GM20000 (cell line): ENCODE measurements at regions not wholly inside any gene's neighbourhood (a gene's known extent, or its start where the extent isn't known, plus 50 kb on each side); places are given as distances from the start of the nearest gene placed in this dataset.

ENCODE experiments used
- DNase-seq: peaks from one replicate; pipeline ENCODE4 v3.0.0; 2012; ENCODE audit warnings: low spot score
- TF ChIP-seq, protein P1 (sequence below): IDR thresholded peaks from 2 replicates; pipeline ENCODE4 v1.5.1; 2012; ENCODE audit warnings: mild to moderate bottlenecking, control low read depth; ENCODE audit errors: extremely low read depth, missing control alignments

GRCh38 chr20:37581246-37581645, 53.6 kb upstream of the BLCAP start:
- DNase-seq = no peak
- TF ChIP-seq, protein P1, sequence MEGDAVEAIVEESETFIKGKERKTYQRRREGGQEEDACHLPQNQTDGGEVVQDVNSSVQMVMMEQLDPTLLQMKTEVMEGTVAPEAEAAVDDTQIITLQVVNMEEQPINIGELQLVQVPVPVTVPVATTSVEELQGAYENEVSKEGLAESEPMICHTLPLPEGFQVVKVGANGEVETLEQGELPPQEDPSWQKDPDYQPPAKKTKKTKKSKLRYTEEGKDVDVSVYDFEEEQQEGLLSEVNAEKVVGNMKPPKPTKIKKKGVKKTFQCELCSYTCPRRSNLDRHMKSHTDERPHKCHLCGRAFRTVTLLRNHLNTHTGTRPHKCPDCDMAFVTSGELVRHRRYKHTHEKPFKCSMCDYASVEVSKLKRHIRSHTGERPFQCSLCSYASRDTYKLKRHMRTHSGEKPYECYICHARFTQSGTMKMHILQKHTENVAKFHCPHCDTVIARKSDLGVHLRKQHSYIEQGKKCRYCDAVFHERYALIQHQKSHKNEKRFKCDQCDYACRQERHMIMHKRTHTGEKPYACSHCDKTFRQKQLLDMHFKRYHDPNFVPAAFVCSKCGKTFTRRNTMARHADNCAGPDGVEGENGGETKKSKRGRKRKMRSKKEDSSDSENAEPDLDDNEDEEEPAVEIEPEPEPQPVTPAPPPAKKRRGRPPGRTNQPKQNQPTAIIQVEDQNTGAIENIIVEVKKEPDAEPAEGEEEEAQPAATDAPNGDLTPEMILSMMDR = no peak

GRCh38 chr20:37580069-37580468, 52.4 kb upstream of the BLCAP start:
- TF ChIP-seq, protein P1 = no peak
- DNase-seq = no peak

DNA sequence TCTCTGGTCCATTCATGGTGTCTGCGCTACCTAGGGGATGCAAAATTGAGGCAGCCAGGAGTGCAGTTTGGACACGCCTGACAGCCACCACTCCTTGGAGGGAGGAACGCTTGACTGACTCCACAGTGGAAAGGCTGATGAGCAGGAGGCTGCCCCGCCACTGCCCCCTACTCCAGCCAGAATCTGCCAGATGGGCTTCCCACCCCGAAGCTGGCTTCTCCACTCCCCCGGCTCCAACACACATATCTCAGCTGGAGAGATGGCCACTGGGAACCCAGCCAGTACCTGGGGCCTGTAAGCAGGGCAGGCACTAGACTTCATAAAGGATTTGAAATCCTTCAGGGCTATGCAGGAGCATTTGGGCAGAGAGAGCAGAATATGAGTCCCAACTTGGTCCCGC, 51.4 kb upstream of the BLCAP start:
- TF ChIP-seq, protein P1 = no peak
- no peak for DNase-seq

- TF ChIP-seq, protein P1 = no peak
- DNase-seq = no peak
Measured at GRCh38 chr20:37577981-37578380, 50.3 kb upstream of the BLCAP start.
